Ovary (tissue), 7 donors: ENCODE measurements at regions not wholly inside any gene's neighbourhood (a gene's known extent, or its start where the extent isn't known, plus 50 kb on each side); places are given as distances from the start of the nearest gene placed in this dataset.
"Not testable (repeated sequence)": the region's sequence is repeated elsewhere in the genome, so short reads cannot be mapped to it uniquely, and the experiment has no call there.

Source experiments
- DNase-seq, 5 donors: peaks; one replicate each; pipeline ENCODE4 v3.0.0-alpha.2; 2019 to 2020
- H3K27ac ChIP-seq, 2 donors: fragments of 200-600 bp; one replicate each; pipeline versions ENCODE4 v1.5.1 to v1.8.0; 2019 to 2022
- H3K27me3 ChIP-seq: fragments of 200-600 bp; one replicate; pipeline ENCODE4 v1.8.0; 2022
- H3K36me3 ChIP-seq: fragments of 200-600 bp; sonication (generic); one replicate; pipeline ENCODE4 v1.5.1; 2019
- H3K4me1 ChIP-seq: one replicate; pipeline ENCODE4 v1.8.1; 2013; ENCODE audit warnings: mild to moderate bottlenecking, moderate library complexity; ENCODE audit not compliant: insufficient read depth
- H3K4me3 ChIP-seq: fragments of 200-600 bp; sonication (generic); one replicate; pipeline ENCODE4 v1.5.1; 2017
- H3K9me3 ChIP-seq, 2 donors: fragments of 200-600 bp in 1 of 2; sonication (generic) in 1 of 2; one replicate each; pipeline versions ENCODE4 v1.5.1 to v1.8.1; 2013 to 2019; ENCODE audit warnings: mild to moderate bottlenecking in 1 of 2, moderate library complexity in 1 of 2
- CTCF ChIP-seq, 3 donors: fragments of 450-650 bp in 2 of 3; fragments of 200-600 bp in 1 of 3; IDR thresholded peaks; one replicate each; pipeline versions ENCODE4 v1.5.1 to v1.8.0; 2016 to 2022; ENCODE audit warnings: antibody characterized with exemption in 3 of 3, mild to moderate bottlenecking in 1 of 3
- EP300 ChIP-seq: sonication (generic); formaldehyde crosslinking; IDR thresholded peaks from one replicate; pipeline ENCODE4 v1.6.1; 2017; ENCODE audit warnings: antibody characterized with exemption
- POLR2A ChIP-seq: fragments of 450-650 bp; IDR thresholded peaks from one replicate; pipeline ENCODE4 v1.6.1; 2017; ENCODE audit warnings: antibody characterized with exemption, mild to moderate bottlenecking, moderate library complexity
- whole genome bisulfite sequencing, 3 donors: extraction: QIAGEN DNeasy Blood & Tissue Kit in 1 of 3; methylation state at CpG; one replicate each; pipeline versions ENCODE4 v1.1.5 to v1.1.7; 2013 to 2017; 5-methylcytosine and 5-hydroxymethylcytosine counted together
- intact Hi-C, 4 donors: fragments of 100-400 bp; cut with DNase I; formaldehyde crosslinking; loops; one replicate each; pipeline versions ENCODE4 v1.11.0 to v1.15.1; 2022 to 2023
- donor health status: DM: no; HTN: no; CAD: no; lungs with moderate emphysema.
- donor health status: DM: no; HTN: no; CAD: no.
- donor health status: Bipolar disorder and iron deficiency.
- donor health status: DM: no; HTN: no; CAD: no.
- donor health status: DM: yes; HTN: yes; CAD: no.

GRCh38 chr14:71250347-71250746 is 343.1 kb downstream of the PCNX1 start:
- intact Hi-C loops, result no loop called here
- no peaks in the 10 kb centered on the region for H3K9me3 ChIP-seq
- WGBS, 3 donors, result 83 to 97% (median 86%) methylated on average over 2 of the region's 2 CpGs
- no peak for DNase-seq
- H3K36me3 ChIP-seq, result no peaks in the 10 kb centered on the region
- H3K4me3 ChIP-seq, result no peak overlapping the region
- H3K27ac ChIP-seq, result no peak overlapping the region
- no peaks in the 10 kb centered on the region for H3K4me1 ChIP-seq
- no peaks in the 10 kb centered on the region for H3K27me3 ChIP-seq
- no peak for TF ChIP-seq EP300
- TF ChIP-seq CTCF (IDR thresholded peaks at IDR 0.05), result no peak
- TF ChIP-seq POLR2A, result no peak

GRCh38 chr14:71250791-71251190 is 343.5 kb downstream of the PCNX1 start:
- no peaks in the 10 kb centered on the region for H3K9me3 ChIP-seq
- intact Hi-C loops, result no loop called here
- no peaks in the 10 kb centered on the region for H3K27me3 ChIP-seq
- H3K27ac ChIP-seq, result no peak overlapping the region
- H3K4me3 ChIP-seq, result no peak overlapping the region
- no peaks in the 10 kb centered on the region for H3K4me1 ChIP-seq
- H3K36me3 ChIP-seq, result no peaks in the 10 kb centered on the region
- TF ChIP-seq EP300, result no peak
- no peak for TF ChIP-seq POLR2A
- TF ChIP-seq CTCF (IDR thresholded peaks at IDR 0.05), result no peak
- no peak for DNase-seq

- H3K27me3 ChIP-seq, H3K4me3 ChIP-seq, intact Hi-C loops, DNase-seq, H3K27ac ChIP-seq, H3K36me3 ChIP-seq, H3K9me3 ChIP-seq, H3K4me1 ChIP-seq: not testable (repeated sequence)
- WGBS, 3 donors, result 74 to 81% (median 80%) methylated on average over 37 to 53 of the region's 53 CpGs
Measured at GRCh38 chr14:71254091-71254719, 346.9 kb downstream of the PCNX1 start.

GRCh38 chr14:71261206-71261605 is 353.9 kb downstream of the PCNX1 start:
- 12 to 16% (median 14%) methylated on average over 2 of the region's 2 CpGs for WGBS, 3 donors
- Histone ChIP-seq H3K36me3 (no peaks in the 10 kb centered on the region), H3K27ac (no peak overlapping the region), H3K9me3 (no peaks in the 10 kb centered on the region), H3K27me3 (no peaks in the 10 kb centered on the region), H3K4me3 (no peak overlapping the region), H3K4me1 (no peaks in the 10 kb centered on the region)
- no peak for TF ChIP-seq EP300
- DNase-seq, result no peak
- intact Hi-C loops, result no loop called here

GRCh38 chr14:71262441-71262840 is 355.2 kb downstream of the PCNX1 start:
- intact Hi-C loops, result no loop called here
- no peak overlapping the region for H3K4me3 ChIP-seq
- H3K9me3 ChIP-seq, result no peaks in the 10 kb centered on the region
- 57 to 70% (median 63%) methylated on average over 2 of the region's 2 CpGs for WGBS, 3 donors
- TF ChIP-seq CTCF (IDR thresholded peaks at IDR 0.05) (no peak), POLR2A (no peak), EP300 (no peak)
- no peaks in the 10 kb centered on the region for H3K27me3 ChIP-seq
- H3K36me3 ChIP-seq, result no peaks in the 10 kb centered on the region
- no peaks in the 10 kb centered on the region for H3K4me1 ChIP-seq
- no peak for DNase-seq
- no peak overlapping the region for H3K27ac ChIP-seq

- TF ChIP-seq POLR2A (no peak), CTCF (IDR thresholded peaks at IDR 0.05) (no peak), EP300 (no peak)
- Histone ChIP-seq H3K4me3 (no peak overlapping the region), H3K27me3 (no peaks in the 10 kb centered on the region), H3K27ac (no peak overlapping the region), H3K36me3 (no peaks in the 10 kb centered on the region), H3K9me3 (no peaks in the 10 kb centered on the region), H3K4me1 (no peaks in the 10 kb centered on the region)
- 94 to 99% (median 97%) methylated on average over 2 of the region's 2 CpGs for WGBS, 3 donors
- intact Hi-C loops, result no loop called here
- no peak for DNase-seq
Measured at GRCh38 chr14:71264260-71264659, 357.0 kb downstream of the PCNX1 start.
